Loucy (cell line): ENCODE measurements at regions not wholly inside any gene's neighbourhood (a gene's known extent, or its start where the extent isn't known, plus 50 kb on each side); places are given as distances from the start of the nearest gene placed in this dataset.

ENCODE experiments used
- EZH2phosphoT487 ChIP-seq: fragments of 200-600 bp; IDR thresholded peaks from 2 replicates; pipeline ENCODE4 v1.6.1; 2018; ENCODE audit warnings: antibody characterized with exemption, mild to moderate bottlenecking, moderate library complexity, borderline replicate concordance
- TF ChIP-seq, protein P1 (sequence below): fragments of 200-600 bp; sonication (generic); conservative IDR thresholded peaks from 2 replicates; pipeline ENCODE4 v1.5.1; 2014; ENCODE audit warnings: mild to moderate bottlenecking, antibody characterized with exemption, low read length

DNA sequence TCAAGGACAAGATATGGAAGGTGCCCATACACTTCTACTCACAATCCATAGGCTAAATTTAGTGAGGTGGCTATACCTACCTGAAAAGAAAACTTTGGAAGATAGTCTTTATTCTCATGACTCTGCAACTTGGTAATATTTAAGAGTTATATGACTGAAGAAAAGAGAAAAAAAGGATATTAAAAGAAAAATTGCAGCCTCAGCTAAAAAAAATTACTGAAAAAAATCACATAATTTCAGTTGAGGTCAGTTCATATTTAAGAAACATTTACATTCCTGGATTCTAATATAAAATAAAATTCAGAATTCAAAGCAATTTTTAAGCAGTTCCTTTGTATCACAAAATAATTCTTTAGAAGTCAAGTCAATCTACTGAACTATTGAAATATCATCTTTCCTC lies 166.5 kb downstream of the GABRG1 start:
- TF ChIP-seq, protein P1, sequence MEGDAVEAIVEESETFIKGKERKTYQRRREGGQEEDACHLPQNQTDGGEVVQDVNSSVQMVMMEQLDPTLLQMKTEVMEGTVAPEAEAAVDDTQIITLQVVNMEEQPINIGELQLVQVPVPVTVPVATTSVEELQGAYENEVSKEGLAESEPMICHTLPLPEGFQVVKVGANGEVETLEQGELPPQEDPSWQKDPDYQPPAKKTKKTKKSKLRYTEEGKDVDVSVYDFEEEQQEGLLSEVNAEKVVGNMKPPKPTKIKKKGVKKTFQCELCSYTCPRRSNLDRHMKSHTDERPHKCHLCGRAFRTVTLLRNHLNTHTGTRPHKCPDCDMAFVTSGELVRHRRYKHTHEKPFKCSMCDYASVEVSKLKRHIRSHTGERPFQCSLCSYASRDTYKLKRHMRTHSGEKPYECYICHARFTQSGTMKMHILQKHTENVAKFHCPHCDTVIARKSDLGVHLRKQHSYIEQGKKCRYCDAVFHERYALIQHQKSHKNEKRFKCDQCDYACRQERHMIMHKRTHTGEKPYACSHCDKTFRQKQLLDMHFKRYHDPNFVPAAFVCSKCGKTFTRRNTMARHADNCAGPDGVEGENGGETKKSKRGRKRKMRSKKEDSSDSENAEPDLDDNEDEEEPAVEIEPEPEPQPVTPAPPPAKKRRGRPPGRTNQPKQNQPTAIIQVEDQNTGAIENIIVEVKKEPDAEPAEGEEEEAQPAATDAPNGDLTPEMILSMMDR = no peak
- TF ChIP-seq EZH2phosphoT487 = no peak
